GM18511 (cell line): ENCODE measurements at regions not wholly inside any gene's neighbourhood (a gene's known extent, or its start where the extent isn't known, plus 50 kb on each side); places are given as distances from the start of the nearest gene placed in this dataset.

Source experiments
- ATAC-seq: cut with Tn5 transposase; IDR thresholded peaks from one replicate; pipeline ENCODE4 v1.9.1; 2021; ENCODE audit warnings: mild to moderate bottlenecking, moderate library complexity; ENCODE audit not compliant: unreplicated experiment

- no peak for ATAC-seq
These were observed 146.1 kb downstream of the SMAD6 start for GRCh38 chr15:66848116-66848515.

GRCh38 chr15:66848686-66849392, 146.8 kb downstream of the SMAD6 start:
- no peak for ATAC-seq

GRCh38 chr15:66849393-66849745, 147.3 kb downstream of the SMAD6 start:
- ATAC-seq, result no peak

- ATAC-seq, result no peak
These were observed 147.7 kb downstream of the SMAD6 start for GRCh38 chr15:66849746-66850077.

- no peak for ATAC-seq
These were observed 148.3 kb downstream of the SMAD6 start for GRCh38 chr15:66850078-66850991.

GRCh38 chr15:66850996-66851310, 148.9 kb downstream of the SMAD6 start:
- no peak for ATAC-seq

- ATAC-seq, result no peak
These were observed 149.5 kb downstream of the SMAD6 start for GRCh38 chr15:66851311-66852063.

GRCh38 chr15:66852064-66852905, 150.2 kb downstream of the SMAD6 start:
- no peak for ATAC-seq

- no peak for ATAC-seq
These were observed 152.3 kb downstream of the SMAD6 start for GRCh38 chr15:66854012-66854965.

GRCh38 chr15:66855041-66855440, 153.0 kb downstream of the SMAD6 start:
- ATAC-seq, result no peak

GRCh38 chr15:66857694-66858093, 155.7 kb downstream of the SMAD6 start:
- no peak for ATAC-seq

GRCh38 chr15:66858423-66859207, 156.6 kb downstream of the SMAD6 start:
- ATAC-seq, result no peak

- ATAC-seq, result no peak
These were observed 157.7 kb downstream of the SMAD6 start for GRCh38 chr15:66859688-66860253.

- ATAC-seq, result no peak
These were observed 158.8 kb downstream of the SMAD6 start for GRCh38 chr15:66860844-66861243.

GRCh38 chr15:66862111-66862939, 160.3 kb downstream of the SMAD6 start:
- ATAC-seq, result no peak

- peak; percentile 66 for ATAC-seq
These were observed 160.9 kb downstream of the SMAD6 start for GRCh38 chr15:66862940-66863335.

GRCh38 chr15:66863390-66864085, 161.5 kb downstream of the SMAD6 start:
- ATAC-seq, result no peak
